ENCODE measurements at regions not wholly inside any gene's neighbourhood (a gene's known extent, or its start where the extent isn't known, plus 50 kb on each side); places are given as distances from the start of the nearest gene placed in this dataset.

GRCh38 chr3:101995371-101996046, 146.2 kb downstream of the NFKBIZ start:
- DNase-seq (ENCODE audit: unreplicated experiment), result peak; percentile 24
- H3K27ac Mint-ChIP-seq (ENCODE audit: low read depth, unreplicated experiment), result peak overlapping the region; percentile 55

DNA sequence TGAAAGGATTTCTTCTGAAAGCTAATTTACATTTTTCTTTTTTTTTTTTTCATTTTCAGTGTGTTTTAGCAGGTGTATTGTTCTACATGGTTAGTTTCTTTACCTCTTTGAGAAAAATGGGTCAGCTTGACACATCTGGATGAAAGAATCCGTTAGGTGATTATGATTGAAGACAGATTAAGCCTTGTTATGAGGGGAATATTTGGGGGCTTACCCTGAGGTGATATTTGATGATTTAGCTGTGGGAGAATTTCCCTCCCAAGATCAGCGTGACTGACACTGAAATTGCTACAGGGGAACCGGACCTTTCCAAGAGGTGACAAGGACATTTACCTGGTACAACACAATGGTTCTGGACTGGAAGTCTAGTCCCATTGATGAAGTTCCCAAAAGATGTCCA, 147.5 kb downstream of the NFKBIZ start:
- H3K27ac Mint-ChIP-seq (ENCODE audit: low read depth, unreplicated experiment), result no peak overlapping the region
- H3K4me3 Mint-ChIP-seq (ENCODE audit: unreplicated experiment), result no peak overlapping the region
- peaks cover 25% of the 10 kb centered on the region for H3K4me1 Mint-ChIP-seq (ENCODE audit: insufficient read depth, unreplicated experiment)
- no TSS peak for BruUV-seq (replicated peaks)
- DNase-seq (ENCODE audit: unreplicated experiment), result no peak
- no peaks in the 10 kb centered on the region for H3K36me3 Mint-ChIP-seq (ENCODE audit: insufficient read depth, unreplicated experiment)
- CTCF ChIA-PET, result interaction anchor here (0.6 to 3.6 kb wide), 5 partner anchors 10 to 398 kb away, joined by 3 to 20 read pairs (median 3); no protein-coding TSS in a partner anchor
- no peaks in the 10 kb centered on the region for H3K27me3 Mint-ChIP-seq (ENCODE audit: insufficient read depth, unreplicated experiment)
- intact Hi-C loops (cut with micrococcal nuclease), result loop anchor here (10.0 kb wide), 1 partner anchor 228 kb away; no protein-coding TSS in a partner anchor
- TF ChIP-seq CTCF (IDR thresholded peaks at IDR 0.05; ENCODE audit: unreplicated experiment), result no peak
- POLR2A ChIA-PET, result interaction anchor here (1.1 kb wide), 2 partner anchors 9 to 33 kb away, joined by 3 read pairs; no protein-coding TSS in a partner anchor
- peaks cover 4% of the 10 kb centered on the region for H3K9me3 Mint-ChIP-seq (ENCODE audit: unreplicated experiment)

More at GRCh38 chr3:101995371-101996046, 146.2 kb downstream of the NFKBIZ start:
- Mint-ChIP-seq H3K9me3 (ENCODE audit: unreplicated experiment) (peaks cover 4% of the 10 kb centered on the region), H3K36me3 (ENCODE audit: insufficient read depth, unreplicated experiment) (no peaks in the 10 kb centered on the region), H3K4me3 (ENCODE audit: unreplicated experiment) (no peak overlapping the region), H3K4me1 (ENCODE audit: insufficient read depth, unreplicated experiment) (peaks cover 25% of the 10 kb centered on the region), H3K27me3 (ENCODE audit: insufficient read depth, unreplicated experiment) (no peaks in the 10 kb centered on the region)
- intact Hi-C loops (cut with micrococcal nuclease), result loop anchor here (10.0 kb wide), 1 partner anchor 229 kb away; no protein-coding TSS in a partner anchor
- ChIA-PET POLR2A (interaction anchor here (0.9 to 2.4 kb wide), 6 partner anchors 10 to 146 kb away, joined by 3 to 10 read pairs (median 4); partner anchors contain the start of gene NFKBIZ), CTCF (interaction anchor here (0.6 to 3.6 kb wide), 2 partner anchors 15 to 230 kb away, joined by 3 to 20 read pairs; no protein-coding TSS in a partner anchor)
- no peak for TF ChIP-seq CTCF (IDR thresholded peaks at IDR 0.05; ENCODE audit: unreplicated experiment)
- BruUV-seq (replicated peaks), result no TSS peak

- Mint-ChIP-seq H3K27me3 (ENCODE audit: insufficient read depth, unreplicated experiment) (no peaks in the 10 kb centered on the region), H3K9me3 (ENCODE audit: unreplicated experiment) (peaks cover 4% of the 10 kb centered on the region), H3K4me3 (ENCODE audit: unreplicated experiment) (no peak overlapping the region), H3K4me1 (ENCODE audit: insufficient read depth, unreplicated experiment) (peaks cover 17% of the 10 kb centered on the region), H3K27ac (ENCODE audit: low read depth, unreplicated experiment) (no peak overlapping the region), H3K36me3 (ENCODE audit: insufficient read depth, unreplicated experiment) (no peaks in the 10 kb centered on the region)
- CTCF ChIA-PET, result interaction anchor here (0.6 to 3.6 kb wide), 4 partner anchors 63 to 227 kb away, joined by 3 to 20 read pairs (median 3); no protein-coding TSS in a partner anchor
- intact Hi-C loops (cut with micrococcal nuclease), result loop anchor here (10.0 kb wide), 1 partner anchor 226 kb away; no protein-coding TSS in a partner anchor
- POLR2A ChIA-PET, result no interaction called here
- no peak for DNase-seq (ENCODE audit: unreplicated experiment)
- no peak for TF ChIP-seq CTCF (IDR thresholded peaks at IDR 0.05; ENCODE audit: unreplicated experiment)
- no TSS peak for BruUV-seq (replicated peaks)
Measured at GRCh38 chr3:101998256-101998926, 149.1 kb downstream of the NFKBIZ start.

- Mint-ChIP-seq H3K4me1 (ENCODE audit: insufficient read depth, unreplicated experiment) (peaks cover 14% of the 10 kb centered on the region), H3K36me3 (ENCODE audit: insufficient read depth, unreplicated experiment) (no peaks in the 10 kb centered on the region), H3K27ac (ENCODE audit: low read depth, unreplicated experiment) (no peak overlapping the region), H3K27me3 (ENCODE audit: insufficient read depth, unreplicated experiment) (no peaks in the 10 kb centered on the region), H3K4me3 (ENCODE audit: unreplicated experiment) (no peak overlapping the region), H3K9me3 (ENCODE audit: unreplicated experiment) (peaks cover 4% of the 10 kb centered on the region)
- no peak for TF ChIP-seq CTCF (IDR thresholded peaks at IDR 0.05; ENCODE audit: unreplicated experiment)
- BruUV-seq (replicated peaks), result no TSS peak
- intact Hi-C loops (cut with micrococcal nuclease), result loop anchor here (10.0 kb wide), 1 partner anchor 226 kb away; no protein-coding TSS in a partner anchor
- ChIA-PET CTCF (interaction anchor here (0.7 to 3.6 kb wide), 4 partner anchors 64 to 226 kb away, joined by 3 to 20 read pairs (median 4); no protein-coding TSS in a partner anchor), POLR2A (no interaction called here)
- DNase-seq (ENCODE audit: unreplicated experiment), result no peak
Measured at GRCh38 chr3:101999177-101999779, 150.0 kb downstream of the NFKBIZ start.
